GM03348 (cell line): ENCODE measurements at regions not wholly inside any gene's neighbourhood (a gene's known extent, or its start where the extent isn't known, plus 50 kb on each side); places are given as distances from the start of the nearest gene placed in this dataset.

Source experiments
- DNase-seq: peaks from one replicate; pipeline ENCODE4 v3.0.0; 2012; ENCODE audit warnings: low spot score

- DNase-seq = no peak
Observed at GRCh38 chr4:127155555-127155954, 477.2 kb upstream of the INTU start.

GRCh38 chr4:127162741-127163140 lies 470.0 kb upstream of the INTU start:
- peak; percentile 69 for DNase-seq

- DNase-seq = no peak
Observed at GRCh38 chr4:127165971-127166370, 466.8 kb upstream of the INTU start.

GRCh38 chr4:127174201-127174600 lies 458.6 kb upstream of the INTU start:
- no peak for DNase-seq

- DNase-seq = no peak
Observed at GRCh38 chr4:127174616-127175015, 458.1 kb upstream of the INTU start.

- DNase-seq = no peak
Observed at GRCh38 chr4:127179256-127180087, 453.3 kb upstream of the INTU start.

GRCh38 chr4:127181001-127181400 lies 451.8 kb upstream of the INTU start:
- no peak for DNase-seq

GRCh38 chr4:127182687-127183086 lies 450.1 kb upstream of the INTU start:
- DNase-seq = no peak

GRCh38 chr4:127188847-127189246 lies 443.9 kb upstream of the INTU start:
- no peak for DNase-seq

GRCh38 chr4:127194281-127194680 lies 438.5 kb upstream of the INTU start:
- no peak for DNase-seq

GRCh38 chr4:127196655-127197352 lies 436.0 kb upstream of the INTU start:
- no peak for DNase-seq

GRCh38 chr4:127203562-127204200 lies 429.1 kb upstream of the INTU start:
- peak; percentile 24 for DNase-seq

- DNase-seq = no peak
Observed at GRCh38 chr4:127204322-127204721, 428.4 kb upstream of the INTU start.

GRCh38 chr4:127209580-127210095 lies 423.1 kb upstream of the INTU start:
- no peak for DNase-seq

- no peak for DNase-seq
Observed at GRCh38 chr4:127210893-127211649, 421.7 kb upstream of the INTU start.

GRCh38 chr4:127211650-127212560 lies 420.9 kb upstream of the INTU start:
- DNase-seq = no peak

GRCh38 chr4:127212701-127213100 lies 420.1 kb upstream of the INTU start:
- DNase-seq = no peak

- DNase-seq = no peak
Observed at GRCh38 chr4:127214016-127214415, 418.7 kb upstream of the INTU start.

GRCh38 chr4:127214931-127215330 lies 417.8 kb upstream of the INTU start:
- DNase-seq = no peak

- DNase-seq = no peak
Observed at GRCh38 chr4:127217586-127218229, 415.0 kb upstream of the INTU start.
